Keratinocyte (primary cell): ENCODE measurements at regions not wholly inside any gene's neighbourhood (a gene's known extent, or its start where the extent isn't known, plus 50 kb on each side); places are given as distances from the start of the nearest gene placed in this dataset.
A peak's percentile ranks its signal among the peaks of the same experiment; 100 is the strongest.

Experiments used
- DNase-seq: peaks from one replicate; pipeline ENCODE4 v3.0.0-alpha.2; 2011; ENCODE audit warnings: low read depth, missing footprints, low spot score
- FAIRE-seq: peaks from 2 replicates; lab custom pipeline; 2011; peaks lifted over from hg19 to GRCh38; lab: Jason Lieb, UNC
- H2AFZ ChIP-seq: 2 replicates; pipeline ENCODE4 v1.6.0; 2012; ENCODE audit warnings: low read length, control low read depth, inconsistent platforms; ENCODE audit not compliant: control insufficient read depth
- H3K27ac ChIP-seq: 2 replicates; pipeline ENCODE4 v1.5.1; 2011; ENCODE audit warnings: low read length; ENCODE audit not compliant: control insufficient read depth, insufficient read depth
- H3K27me3 ChIP-seq: 3 replicates; pipeline ENCODE4 v1.6.0; 2011; ENCODE audit warnings: low read length; ENCODE audit not compliant: control insufficient read depth, insufficient read depth; ENCODE audit errors: extremely low read depth
- H3K36me3 ChIP-seq, 2 experiments: 2 replicates in 1 of 2; 3 replicates in 1 of 2; pipeline ENCODE4 v1.5.1; 2011; ENCODE audit warnings: low read length in 2 of 2, mild to moderate bottlenecking in 1 of 2; ENCODE audit not compliant: control insufficient read depth in 2 of 2, insufficient read depth in 2 of 2; ENCODE audit errors: extremely low read depth in 1 of 2
- H3K4me1 ChIP-seq: 3 replicates; pipeline ENCODE4 v1.5.1; 2011; ENCODE audit warnings: low read length; ENCODE audit not compliant: control insufficient read depth, insufficient read depth; ENCODE audit errors: extremely low read depth
- H3K4me2 ChIP-seq: 3 replicates; pipeline ENCODE4 v1.6.0; 2011; ENCODE audit warnings: low read depth, low read length; ENCODE audit not compliant: control insufficient read depth, insufficient read depth; ENCODE audit errors: extremely low read depth
- H3K4me3 ChIP-seq, 3 experiments: fragments of 200-600 bp in 1 of 3; sonication (generic) in 1 of 3; 2 replicates in 2 of 3; 3 replicates in 1 of 3; pipeline ENCODE4 v1.5.1; 2011 to 2016; ENCODE audit warnings: low read length in 3 of 3, mild to moderate bottlenecking in 3 of 3, control low read depth in 2 of 3, inconsistent platforms in 1 of 3, low read depth in 1 of 3, mixed read lengths in 1 of 3, mixed run types in 1 of 3, moderate library complexity in 1 of 3; ENCODE audit not compliant: control insufficient read depth in 2 of 3, insufficient read depth in 2 of 3; ENCODE audit errors: extremely low read depth in 1 of 3
- H3K79me2 ChIP-seq: 2 replicates; pipeline ENCODE4 v1.6.0; 2012; ENCODE audit warnings: low read length; ENCODE audit not compliant: control insufficient read depth, insufficient read depth
- H3K9ac ChIP-seq: 3 replicates; pipeline ENCODE4 v1.6.0; 2011; ENCODE audit warnings: low read length; ENCODE audit not compliant: control insufficient read depth, insufficient read depth; ENCODE audit errors: extremely low read depth
- H3K9me1 ChIP-seq: 3 replicates; pipeline ENCODE4 v1.6.0; 2011; ENCODE audit warnings: low read length; ENCODE audit not compliant: control insufficient read depth, insufficient read depth; ENCODE audit errors: extremely low read depth
- H3K9me3 ChIP-seq: 2 replicates; pipeline ENCODE4 v1.5.1; 2012; ENCODE audit warnings: low read depth, low read length; ENCODE audit not compliant: control insufficient read depth
- H4K20me1 ChIP-seq: 3 replicates; pipeline ENCODE4 v1.6.0; 2011; ENCODE audit warnings: low read length; ENCODE audit not compliant: control insufficient read depth, insufficient read depth; ENCODE audit errors: extremely low read depth
- EZH2 ChIP-seq: IDR thresholded peaks from one replicate; pipeline ENCODE4 v1.6.1; 2012; ENCODE audit warnings: inconsistent platforms, mild to moderate bottlenecking, low read length, moderate library complexity
- dilution Hi-C: fragments of 300-500 bp; cut with MboI; formaldehyde crosslinking; loops from one replicate; pipeline ENCODE4 v1.7.0; 2020; ENCODE audit warnings: low sequenced_read_pairs; ENCODE audit not compliant: extremely low pct_ligation_motif_present
- TF ChIP-seq, protein P1 (sequence below), 3 experiments: IDR thresholded peaks in 1 of 3; conservative IDR thresholded peaks in 1 of 3; optimal IDR thresholded peaks in 1 of 3; 2 replicates in 2 of 3; 3 replicates in 1 of 3; pipeline versions ENCODE3 to v1.5.1; 2011; ENCODE audit warnings: low read length in 3 of 3, mild to moderate bottlenecking in 3 of 3, moderate library complexity in 2 of 3, control low read depth in 1 of 3, inconsistent platforms in 1 of 3; ENCODE audit not compliant: insufficient read depth in 2 of 3; ENCODE audit errors: extremely low read depth in 1 of 3

DNA sequence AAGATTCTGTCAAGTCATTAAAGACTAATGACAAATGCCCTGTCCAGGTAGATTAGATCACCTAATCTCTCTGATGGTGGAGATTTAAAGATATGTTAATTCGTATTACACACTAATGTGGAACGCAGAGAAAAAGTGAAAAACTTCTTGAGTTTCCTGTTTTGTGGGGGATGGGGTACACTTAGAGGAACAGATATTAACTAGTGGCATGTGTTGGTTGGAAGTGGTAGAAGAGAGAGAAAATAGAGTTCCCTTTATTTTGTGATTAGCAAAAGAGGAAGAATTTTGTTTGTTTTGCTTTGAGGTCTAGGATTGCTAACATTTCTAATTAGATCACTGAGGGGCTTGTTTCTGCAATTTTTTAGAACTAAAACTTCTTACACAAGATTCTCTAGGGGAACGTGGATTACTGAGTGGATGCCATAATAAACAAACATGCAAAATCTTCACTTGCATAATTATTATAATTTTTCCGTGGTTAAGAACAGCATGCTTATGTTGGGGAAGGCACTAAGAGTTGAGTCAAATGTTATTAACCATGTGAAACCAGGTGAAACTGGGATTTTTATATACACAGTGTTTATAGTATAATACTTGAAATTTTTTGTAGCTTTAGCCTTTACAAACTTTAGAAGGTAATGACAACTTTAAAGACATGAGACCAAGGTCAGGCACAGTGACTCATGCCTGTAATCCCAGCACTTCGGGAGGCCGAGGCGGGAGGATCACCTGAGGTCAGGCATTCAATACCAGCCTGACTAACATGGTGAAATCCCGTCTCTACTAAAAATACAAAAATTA lies 97.4 kb upstream of the STK17B start:
- Histone ChIP-seq H3K9me3 (no peaks in the 10 kb centered on the region), H3K79me2 (no peaks in the 10 kb centered on the region), H3K9me1 (no peaks in the 10 kb centered on the region), H2AFZ (peak overlapping the region; percentile 63), H3K27ac (peak overlapping the region; percentile 8), H3K27me3 (no peaks in the 10 kb centered on the region), H4K20me1 (no peaks in the 10 kb centered on the region), H3K9ac (no peak overlapping the region), H3K4me2 (peak overlapping the region; percentile 38), H3K36me3 (no peaks in the 10 kb centered on the region), H3K4me1 (peaks cover 36% of the 10 kb centered on the region), H3K4me3 (peak overlapping the region in 1 of 3 experiments; percentile 4)
- dilution Hi-C loops: no loop called here
- no peak for DNase-seq
- TF ChIP-seq, protein P1, sequence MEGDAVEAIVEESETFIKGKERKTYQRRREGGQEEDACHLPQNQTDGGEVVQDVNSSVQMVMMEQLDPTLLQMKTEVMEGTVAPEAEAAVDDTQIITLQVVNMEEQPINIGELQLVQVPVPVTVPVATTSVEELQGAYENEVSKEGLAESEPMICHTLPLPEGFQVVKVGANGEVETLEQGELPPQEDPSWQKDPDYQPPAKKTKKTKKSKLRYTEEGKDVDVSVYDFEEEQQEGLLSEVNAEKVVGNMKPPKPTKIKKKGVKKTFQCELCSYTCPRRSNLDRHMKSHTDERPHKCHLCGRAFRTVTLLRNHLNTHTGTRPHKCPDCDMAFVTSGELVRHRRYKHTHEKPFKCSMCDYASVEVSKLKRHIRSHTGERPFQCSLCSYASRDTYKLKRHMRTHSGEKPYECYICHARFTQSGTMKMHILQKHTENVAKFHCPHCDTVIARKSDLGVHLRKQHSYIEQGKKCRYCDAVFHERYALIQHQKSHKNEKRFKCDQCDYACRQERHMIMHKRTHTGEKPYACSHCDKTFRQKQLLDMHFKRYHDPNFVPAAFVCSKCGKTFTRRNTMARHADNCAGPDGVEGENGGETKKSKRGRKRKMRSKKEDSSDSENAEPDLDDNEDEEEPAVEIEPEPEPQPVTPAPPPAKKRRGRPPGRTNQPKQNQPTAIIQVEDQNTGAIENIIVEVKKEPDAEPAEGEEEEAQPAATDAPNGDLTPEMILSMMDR (optimal IDR thresholded peaks at IDR 0.05 in 1 of 3, IDR thresholded peaks at IDR 0.05 in 1 of 3, conservative IDR thresholded peaks at IDR 0.05 in 1 of 3; ENCODE audit: extremely low read depth in 1 of 3, insufficient read depth in 2 of 3, low read length in 3 of 3): no peak
- no peak for TF ChIP-seq EZH2
- peak; percentile 23 for FAIRE-seq

DNA sequence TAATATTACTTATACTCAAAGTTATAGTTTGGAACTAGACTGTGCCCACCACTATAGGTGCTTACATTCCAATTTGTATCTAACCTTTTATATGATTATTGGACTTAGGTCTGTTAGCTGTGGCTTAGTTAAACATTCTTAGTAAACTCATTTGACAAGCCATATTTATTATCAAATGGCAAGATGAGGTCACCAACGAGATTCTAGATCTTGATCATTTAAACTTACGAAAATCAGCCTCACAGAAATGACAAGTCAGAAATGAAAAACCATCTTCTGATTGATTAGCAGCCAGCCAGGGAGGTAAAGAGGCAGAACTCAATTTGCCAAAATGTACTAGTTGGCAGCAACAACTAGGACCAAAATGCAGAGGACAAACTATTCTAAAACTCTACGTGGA lies 100.4 kb upstream of the STK17B start:
- H3K9me3 ChIP-seq: no peaks in the 10 kb centered on the region
- H3K4me2 ChIP-seq: no peak overlapping the region
- H3K9me1 ChIP-seq: no peaks in the 10 kb centered on the region
- H3K4me3 ChIP-seq: no peak overlapping the region
- no peaks in the 10 kb centered on the region for H3K27me3 ChIP-seq
- no peak overlapping the region for H3K27ac ChIP-seq
- FAIRE-seq (no peak), DNase-seq (no peak)
- no peak overlapping the region for H2AFZ ChIP-seq
- peaks cover 24% of the 10 kb centered on the region for H3K4me1 ChIP-seq
- dilution Hi-C loops: no loop called here
- no peaks in the 10 kb centered on the region for H3K36me3 ChIP-seq
- no peak for TF ChIP-seq EZH2
- TF ChIP-seq, protein P1 (optimal IDR thresholded peaks at IDR 0.05 in 1 of 3, IDR thresholded peaks at IDR 0.05 in 1 of 3, conservative IDR thresholded peaks at IDR 0.05 in 1 of 3; ENCODE audit: extremely low read depth in 1 of 3, insufficient read depth in 2 of 3, low read length in 3 of 3): no peak
- H3K9ac ChIP-seq: no peak overlapping the region
- H4K20me1 ChIP-seq: no peaks in the 10 kb centered on the region
- H3K79me2 ChIP-seq: no peaks in the 10 kb centered on the region
